ENCODE measurements at regions not wholly inside any gene's neighbourhood (a gene's known extent, or its start where the extent isn't known, plus 50 kb on each side); places are given as distances from the start of the nearest gene placed in this dataset.

DNA sequence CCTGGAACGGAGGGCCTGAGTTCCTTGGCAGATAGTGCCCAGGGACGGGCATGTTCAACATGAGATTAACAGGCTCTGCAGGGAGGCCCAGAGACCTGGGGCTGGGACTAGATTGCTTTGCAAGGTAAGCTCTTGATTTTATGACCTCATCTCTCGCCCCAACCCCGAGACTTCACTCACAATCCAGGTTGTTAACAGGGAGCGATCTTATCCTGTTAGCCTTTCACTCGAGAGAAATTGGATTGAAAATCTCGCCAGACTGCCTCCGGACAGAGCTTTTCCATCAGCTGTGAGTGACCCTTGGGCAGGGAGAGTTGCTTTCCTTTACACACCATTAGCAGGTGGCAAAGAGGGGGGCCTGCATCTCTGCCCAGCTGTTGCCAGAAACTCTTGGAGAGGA lies 521.7 kb upstream of the EEF2KMT start:
- TF ChIP-seq, protein P1, sequence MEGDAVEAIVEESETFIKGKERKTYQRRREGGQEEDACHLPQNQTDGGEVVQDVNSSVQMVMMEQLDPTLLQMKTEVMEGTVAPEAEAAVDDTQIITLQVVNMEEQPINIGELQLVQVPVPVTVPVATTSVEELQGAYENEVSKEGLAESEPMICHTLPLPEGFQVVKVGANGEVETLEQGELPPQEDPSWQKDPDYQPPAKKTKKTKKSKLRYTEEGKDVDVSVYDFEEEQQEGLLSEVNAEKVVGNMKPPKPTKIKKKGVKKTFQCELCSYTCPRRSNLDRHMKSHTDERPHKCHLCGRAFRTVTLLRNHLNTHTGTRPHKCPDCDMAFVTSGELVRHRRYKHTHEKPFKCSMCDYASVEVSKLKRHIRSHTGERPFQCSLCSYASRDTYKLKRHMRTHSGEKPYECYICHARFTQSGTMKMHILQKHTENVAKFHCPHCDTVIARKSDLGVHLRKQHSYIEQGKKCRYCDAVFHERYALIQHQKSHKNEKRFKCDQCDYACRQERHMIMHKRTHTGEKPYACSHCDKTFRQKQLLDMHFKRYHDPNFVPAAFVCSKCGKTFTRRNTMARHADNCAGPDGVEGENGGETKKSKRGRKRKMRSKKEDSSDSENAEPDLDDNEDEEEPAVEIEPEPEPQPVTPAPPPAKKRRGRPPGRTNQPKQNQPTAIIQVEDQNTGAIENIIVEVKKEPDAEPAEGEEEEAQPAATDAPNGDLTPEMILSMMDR (IDR thresholded peaks at IDR 0.05 in 8 of 11, conservative IDR thresholded peaks at IDR 0.05 in 3 of 11), result no peak
- TF ChIP-seq POLR2A (IDR thresholded peaks at IDR 0.05), result no peak
